Osteoblast (primary cell): ENCODE measurements at regions not wholly inside any gene's neighbourhood (a gene's known extent, or its start where the extent isn't known, plus 50 kb on each side); places are given as distances from the start of the nearest gene placed in this dataset.

Experiments
- DNase-seq: peaks from one replicate; pipeline ENCODE4 v3.0.0; 2011; ENCODE audit warnings: low spot score, mixed read lengths; ENCODE audit not compliant: insufficient read length; ENCODE audit errors: missing footprints
- H2AFZ ChIP-seq: 2 replicates; pipeline ENCODE4 v1.6.0; 2011; ENCODE audit warnings: mild to moderate bottlenecking, low read length
- H3K27ac ChIP-seq: 2 replicates; pipeline ENCODE4 v1.5.1; 2011; ENCODE audit warnings: mild to moderate bottlenecking, low read depth, low read length, moderate library complexity
- H3K27me3 ChIP-seq: 2 replicates; pipeline ENCODE4 v1.6.0; 2012; ENCODE audit warnings: mild to moderate bottlenecking, control low read depth, inconsistent platforms, low read length, moderate library complexity; ENCODE audit not compliant: insufficient read depth
- H3K36me3 ChIP-seq: 2 replicates; pipeline ENCODE4 v1.5.1; 2011; ENCODE audit warnings: mild to moderate bottlenecking, low read length, control low read depth, moderate library complexity; ENCODE audit not compliant: insufficient read depth
- H3K4me1 ChIP-seq: 2 replicates; pipeline ENCODE4 v1.5.1; 2011; ENCODE audit warnings: mild to moderate bottlenecking, low read length, control low read depth, moderate library complexity; ENCODE audit not compliant: insufficient read depth
- H3K4me2 ChIP-seq: 2 replicates; pipeline ENCODE4 v1.6.0; 2011; ENCODE audit warnings: mild to moderate bottlenecking, low read length; ENCODE audit not compliant: insufficient read depth
- H3K4me3 ChIP-seq: fragments of 200-600 bp; sonication (generic); 3 replicates; pipeline ENCODE4 v1.5.1; 2012; ENCODE audit warnings: mild to moderate bottlenecking, low read length, inconsistent platforms; ENCODE audit not compliant: insufficient read depth
- H3K79me2 ChIP-seq: 2 replicates; pipeline ENCODE4 v1.6.0; 2012; ENCODE audit warnings: mild to moderate bottlenecking, low read length, control low read depth, inconsistent platforms; ENCODE audit not compliant: insufficient read depth
- H3K9me3 ChIP-seq: 2 replicates; pipeline ENCODE4 v1.5.1; 2011; ENCODE audit warnings: low read depth, low read length, control low read depth
- H4K20me1 ChIP-seq: 2 replicates; pipeline ENCODE4 v1.6.0; 2012; ENCODE audit warnings: mild to moderate bottlenecking, low read length, control low read depth; ENCODE audit not compliant: insufficient read depth
- TF ChIP-seq, protein P1 (sequence below): IDR thresholded peaks from 2 replicates; pipeline ENCODE4 v1.5.1; 2011; ENCODE audit warnings: mild to moderate bottlenecking, low read depth, low read length, moderate library complexity; ENCODE audit errors: extremely low read depth

DNA sequence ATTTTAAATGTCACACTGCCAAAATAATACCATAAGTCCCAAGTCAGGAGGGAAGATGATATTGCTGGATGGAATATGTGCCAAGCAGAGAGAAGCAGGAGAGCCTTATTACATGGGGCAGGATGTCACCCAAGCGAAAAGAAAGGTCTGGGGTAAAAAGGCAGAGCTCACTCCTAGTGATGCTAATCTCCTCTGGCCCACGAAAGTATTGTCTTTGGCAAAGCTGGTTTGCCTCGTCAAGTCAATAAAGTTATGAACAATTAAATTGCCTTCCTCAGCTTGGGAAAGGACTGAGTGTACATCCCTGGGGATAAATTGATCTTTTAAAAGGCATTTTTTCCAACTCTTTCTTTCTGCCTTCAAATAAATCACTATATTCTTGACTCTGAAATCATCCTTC lies 220.6 kb downstream of the DMAC1 start:
- H3K4me2 ChIP-seq: no peak overlapping the region
- TF ChIP-seq, protein P1, sequence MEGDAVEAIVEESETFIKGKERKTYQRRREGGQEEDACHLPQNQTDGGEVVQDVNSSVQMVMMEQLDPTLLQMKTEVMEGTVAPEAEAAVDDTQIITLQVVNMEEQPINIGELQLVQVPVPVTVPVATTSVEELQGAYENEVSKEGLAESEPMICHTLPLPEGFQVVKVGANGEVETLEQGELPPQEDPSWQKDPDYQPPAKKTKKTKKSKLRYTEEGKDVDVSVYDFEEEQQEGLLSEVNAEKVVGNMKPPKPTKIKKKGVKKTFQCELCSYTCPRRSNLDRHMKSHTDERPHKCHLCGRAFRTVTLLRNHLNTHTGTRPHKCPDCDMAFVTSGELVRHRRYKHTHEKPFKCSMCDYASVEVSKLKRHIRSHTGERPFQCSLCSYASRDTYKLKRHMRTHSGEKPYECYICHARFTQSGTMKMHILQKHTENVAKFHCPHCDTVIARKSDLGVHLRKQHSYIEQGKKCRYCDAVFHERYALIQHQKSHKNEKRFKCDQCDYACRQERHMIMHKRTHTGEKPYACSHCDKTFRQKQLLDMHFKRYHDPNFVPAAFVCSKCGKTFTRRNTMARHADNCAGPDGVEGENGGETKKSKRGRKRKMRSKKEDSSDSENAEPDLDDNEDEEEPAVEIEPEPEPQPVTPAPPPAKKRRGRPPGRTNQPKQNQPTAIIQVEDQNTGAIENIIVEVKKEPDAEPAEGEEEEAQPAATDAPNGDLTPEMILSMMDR: no peak
- H2AFZ ChIP-seq: no peak overlapping the region
- H3K27me3 ChIP-seq: no peaks in the 10 kb centered on the region
- H3K9me3 ChIP-seq: no peaks in the 10 kb centered on the region
- H3K79me2 ChIP-seq: no peaks in the 10 kb centered on the region
- H3K36me3 ChIP-seq: no peaks in the 10 kb centered on the region
- H3K27ac ChIP-seq: no peak overlapping the region
- no peak overlapping the region for H3K4me3 ChIP-seq
- no peaks in the 10 kb centered on the region for H4K20me1 ChIP-seq
- no peak for DNase-seq
- no peaks in the 10 kb centered on the region for H3K4me1 ChIP-seq

DNA sequence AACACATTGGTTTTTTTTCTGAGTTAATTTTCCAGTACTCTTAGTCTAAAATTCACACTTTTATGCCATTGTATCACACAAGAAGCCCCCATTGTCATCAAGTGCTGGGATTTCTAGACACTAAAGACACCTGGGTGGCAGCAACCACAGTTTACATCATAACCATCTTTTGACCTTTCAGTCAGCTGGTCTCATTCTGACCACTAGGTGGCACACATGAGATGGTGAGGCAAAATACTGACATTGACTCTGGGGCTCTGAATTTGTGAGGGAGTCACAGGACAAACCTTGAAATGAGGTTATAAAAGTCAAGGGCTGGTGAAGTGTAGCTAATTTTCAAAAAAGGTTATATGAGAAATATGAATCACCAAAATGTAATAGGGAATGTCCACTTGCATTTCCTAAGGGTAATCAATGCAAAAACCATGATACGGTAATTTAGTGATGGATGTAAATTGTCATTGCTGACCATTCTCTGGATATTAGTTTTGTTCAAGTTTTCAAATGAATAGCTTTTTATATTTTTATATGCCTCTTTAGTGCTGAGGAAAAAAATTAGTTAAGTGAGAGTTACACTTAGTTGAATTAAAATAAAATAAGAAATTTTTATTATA lies 229.4 kb downstream of the DMAC1 start:
- TF ChIP-seq, protein P1: peak; percentile 84
- DNase-seq: no peak
- no peaks in the 10 kb centered on the region for H3K9me3 ChIP-seq

DNA sequence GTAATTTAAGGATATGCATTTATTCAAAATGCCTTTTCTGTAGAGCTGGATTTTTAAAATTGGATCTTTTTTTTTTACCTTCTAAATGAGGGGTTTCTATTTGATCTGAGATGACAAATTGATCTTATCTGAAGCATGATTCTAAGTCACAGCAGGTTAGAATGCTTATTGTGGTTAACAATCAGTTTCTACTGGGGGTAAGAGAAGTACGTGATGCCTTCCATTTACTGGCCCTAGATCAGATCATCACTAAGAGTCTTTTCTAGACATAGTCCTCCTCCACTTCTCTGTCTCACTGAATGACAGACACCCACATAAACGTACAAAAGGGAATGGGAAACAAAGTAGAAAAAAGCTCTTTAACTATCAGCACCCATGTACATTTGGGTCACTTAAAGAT lies 231.9 kb downstream of the DMAC1 start:
- H3K79me2 ChIP-seq: no peaks in the 10 kb centered on the region
- no peak for DNase-seq
- H3K27me3 ChIP-seq: no peaks in the 10 kb centered on the region
- H4K20me1 ChIP-seq: no peaks in the 10 kb centered on the region
- no peaks in the 10 kb centered on the region for H3K36me3 ChIP-seq
- no peak overlapping the region for H3K4me3 ChIP-seq
- H3K27ac ChIP-seq: no peak overlapping the region
- H3K9me3 ChIP-seq: no peaks in the 10 kb centered on the region
- no peaks in the 10 kb centered on the region for H3K4me1 ChIP-seq
- H3K4me2 ChIP-seq: no peak overlapping the region
- TF ChIP-seq, protein P1: no peak
- H2AFZ ChIP-seq: no peak overlapping the region

More for the DNA sequence above, 229.4 kb downstream of the DMAC1 start:
- H3K27ac ChIP-seq: no peak overlapping the region
- H3K4me1 ChIP-seq: no peaks in the 10 kb centered on the region
- no peak overlapping the region for H2AFZ ChIP-seq
- no peaks in the 10 kb centered on the region for H3K36me3 ChIP-seq
- H4K20me1 ChIP-seq: no peaks in the 10 kb centered on the region
- no peak overlapping the region for H3K4me2 ChIP-seq
- H3K4me3 ChIP-seq: no peak overlapping the region
- H3K79me2 ChIP-seq: no peaks in the 10 kb centered on the region
- no peaks in the 10 kb centered on the region for H3K27me3 ChIP-seq

DNA sequence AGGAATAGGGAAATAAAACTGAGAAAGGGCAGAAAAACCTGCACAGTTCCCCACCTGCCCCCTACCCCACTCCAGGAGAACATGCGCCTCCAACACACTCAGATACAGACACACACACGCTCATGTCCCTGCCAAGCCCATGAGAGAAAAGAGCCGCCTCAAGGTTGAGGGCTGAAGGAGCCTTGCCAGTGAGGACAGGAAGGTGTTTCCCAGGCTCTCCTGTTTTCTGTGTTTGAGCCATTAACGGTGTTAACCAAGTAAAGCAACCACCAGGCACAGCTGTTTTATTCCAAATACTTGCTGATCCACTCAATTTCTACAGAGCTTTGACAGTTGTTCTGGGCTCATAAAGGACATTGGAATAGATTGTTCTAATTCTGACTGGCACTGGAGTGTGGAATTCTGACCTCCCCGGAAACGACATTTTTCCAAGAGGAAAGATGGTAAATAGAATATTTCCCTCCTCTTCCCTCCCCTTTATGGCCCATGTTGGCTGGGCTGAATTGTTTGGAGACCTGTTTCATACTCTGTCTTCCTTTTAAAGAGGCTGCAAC lies 238.0 kb downstream of the DMAC1 start:
- Histone ChIP-seq H3K4me1 (no peaks in the 10 kb centered on the region), H3K4me2 (no peak overlapping the region), H3K79me2 (no peaks in the 10 kb centered on the region), H2AFZ (no peak overlapping the region), H4K20me1 (no peaks in the 10 kb centered on the region), H3K36me3 (no peaks in the 10 kb centered on the region), H3K27ac (no peak overlapping the region), H3K4me3 (no peak overlapping the region), H3K27me3 (no peaks in the 10 kb centered on the region), H3K9me3 (no peaks in the 10 kb centered on the region)
- TF ChIP-seq, protein P1: no peak
- DNase-seq: no peak
